ENCODE measurements at regions not wholly inside any gene's neighbourhood (a gene's known extent, or its start where the extent isn't known, plus 50 kb on each side); places are given as distances from the start of the nearest gene placed in this dataset.

GRCh38 chr3:76912841-76913383 is 127.0 kb upstream of the ROBO2 start:
- no peaks in the 10 kb centered on the region for H3K9me3 ChIP-seq (ENCODE audit: control insufficient read depth in 1 of 2, low read length in 2 of 2)
- H3K36me3 ChIP-seq (ENCODE audit: control insufficient read depth in 1 of 2, insufficient read depth in 2 of 2, low read length in 2 of 2), result no peaks in the 10 kb centered on the region
- no peak overlapping the region for H3K4me3 ChIP-seq (ENCODE audit: low read depth in 1 of 2, low read length in 2 of 2)
- H3K27me3 ChIP-seq (ENCODE audit: low read depth, low read length), result no peaks in the 10 kb centered on the region
- no peaks in the 10 kb centered on the region for H3K4me1 ChIP-seq (ENCODE audit: control insufficient read depth in 1 of 2, insufficient read depth in 2 of 2, low read length in 2 of 2)
- H3K27ac ChIP-seq (ENCODE audit: low read length), result no peak overlapping the region

- H3K9me3 ChIP-seq (ENCODE audit: control insufficient read depth in 1 of 2, low read length in 2 of 2), result no peaks in the 10 kb centered on the region
- no peaks in the 10 kb centered on the region for H3K27me3 ChIP-seq (ENCODE audit: low read depth, low read length)
- no peak overlapping the region for H3K4me3 ChIP-seq (ENCODE audit: low read depth in 1 of 2, low read length in 2 of 2)
- H3K36me3 ChIP-seq (ENCODE audit: control insufficient read depth in 1 of 2, insufficient read depth in 2 of 2, low read length in 2 of 2), result no peaks in the 10 kb centered on the region
- no peaks in the 10 kb centered on the region for H3K4me1 ChIP-seq (ENCODE audit: control insufficient read depth in 1 of 2, insufficient read depth in 2 of 2, low read length in 2 of 2)
- H3K27ac ChIP-seq (ENCODE audit: low read length), result no peak overlapping the region
Measured at GRCh38 chr3:76917436-76917835, 122.5 kb upstream of the ROBO2 start.

GRCh38 chr3:76920511-76920910 is 119.4 kb upstream of the ROBO2 start:
- Histone ChIP-seq H3K27me3 (ENCODE audit: low read depth, low read length) (no peaks in the 10 kb centered on the region), H3K4me3 (ENCODE audit: low read depth in 1 of 2, low read length in 2 of 2) (no peak overlapping the region), H3K9me3 (ENCODE audit: control insufficient read depth in 1 of 2, low read length in 2 of 2) (no peaks in the 10 kb centered on the region), H3K4me1 (ENCODE audit: control insufficient read depth in 1 of 2, insufficient read depth in 2 of 2, low read length in 2 of 2) (no peaks in the 10 kb centered on the region), H3K27ac (ENCODE audit: low read length) (no peak overlapping the region), H3K36me3 (ENCODE audit: control insufficient read depth in 1 of 2, insufficient read depth in 2 of 2, low read length in 2 of 2) (no peaks in the 10 kb centered on the region)

DNA sequence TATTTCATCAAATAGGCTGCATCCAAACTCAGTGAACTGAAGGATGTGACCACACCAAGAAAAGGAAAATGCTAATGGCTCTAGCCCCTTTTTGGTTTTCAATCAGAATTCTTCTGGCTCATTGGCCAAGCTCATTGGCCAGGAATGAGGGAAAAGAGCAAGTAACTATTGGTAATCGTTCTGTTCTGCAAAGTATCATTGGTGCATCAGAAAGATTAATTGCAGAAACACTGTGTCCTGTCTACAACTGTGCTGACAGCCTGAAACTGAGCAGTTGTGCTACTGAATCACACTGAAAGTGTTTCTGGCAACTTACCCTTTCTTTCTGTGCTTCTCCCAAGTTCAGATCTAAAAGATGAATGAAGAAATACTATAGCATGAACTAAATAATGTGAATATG is 116.4 kb upstream of the ROBO2 start:
- no peaks in the 10 kb centered on the region for H3K4me1 ChIP-seq (ENCODE audit: control insufficient read depth in 1 of 2, insufficient read depth in 2 of 2, low read length in 2 of 2)
- no peaks in the 10 kb centered on the region for H3K27me3 ChIP-seq (ENCODE audit: low read depth, low read length)
- H3K4me3 ChIP-seq (ENCODE audit: low read depth in 1 of 2, low read length in 2 of 2), result no peak overlapping the region
- H3K27ac ChIP-seq (ENCODE audit: low read length), result no peak overlapping the region
- H3K36me3 ChIP-seq (ENCODE audit: control insufficient read depth in 1 of 2, insufficient read depth in 2 of 2, low read length in 2 of 2), result no peaks in the 10 kb centered on the region
- no peaks in the 10 kb centered on the region for H3K9me3 ChIP-seq (ENCODE audit: control insufficient read depth in 1 of 2, low read length in 2 of 2)

DNA sequence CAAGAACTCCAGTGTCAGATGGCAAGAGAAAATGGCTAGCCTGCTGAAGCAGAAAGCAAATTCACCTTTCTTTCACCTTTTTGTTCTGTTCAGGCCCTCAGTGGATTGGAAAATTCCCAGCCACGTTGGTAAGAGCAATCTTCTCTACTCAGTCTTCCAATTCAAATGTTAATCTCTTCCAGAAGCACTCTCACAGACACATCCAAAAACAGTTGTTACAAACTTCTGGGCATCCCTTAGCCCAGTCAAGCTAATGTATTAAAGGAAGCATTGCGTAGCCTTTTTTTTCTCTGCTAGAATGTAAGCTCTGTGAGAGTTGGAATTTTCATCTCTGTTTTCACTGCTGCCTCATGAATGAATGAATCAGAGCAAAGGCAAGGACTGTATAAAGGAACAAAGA is 109.2 kb upstream of the ROBO2 start:
- H3K9me3 ChIP-seq (ENCODE audit: control insufficient read depth in 1 of 2, low read length in 2 of 2), result peaks cover 0 to 2% of the 10 kb centered on the region in 2 donors
- H3K27ac ChIP-seq (ENCODE audit: low read length), result no peak overlapping the region
- H3K27me3 ChIP-seq (ENCODE audit: low read depth, low read length), result no peaks in the 10 kb centered on the region
- H3K36me3 ChIP-seq (ENCODE audit: control insufficient read depth in 1 of 2, insufficient read depth in 2 of 2, low read length in 2 of 2), result no peaks in the 10 kb centered on the region
- no peaks in the 10 kb centered on the region for H3K4me1 ChIP-seq (ENCODE audit: control insufficient read depth in 1 of 2, insufficient read depth in 2 of 2, low read length in 2 of 2)
- no peak overlapping the region for H3K4me3 ChIP-seq (ENCODE audit: low read depth in 1 of 2, low read length in 2 of 2)

GRCh38 chr3:76933245-76933644 is 106.7 kb upstream of the ROBO2 start:
- H3K4me3 ChIP-seq (ENCODE audit: low read depth in 1 of 2, low read length in 2 of 2), result no peak overlapping the region
- H3K27me3 ChIP-seq (ENCODE audit: low read depth, low read length), result no peaks in the 10 kb centered on the region
- H3K36me3 ChIP-seq (ENCODE audit: control insufficient read depth in 1 of 2, insufficient read depth in 2 of 2, low read length in 2 of 2), result no peaks in the 10 kb centered on the region
- no peak overlapping the region for H3K27ac ChIP-seq (ENCODE audit: low read length)
- no peaks in the 10 kb centered on the region for H3K4me1 ChIP-seq (ENCODE audit: control insufficient read depth in 1 of 2, insufficient read depth in 2 of 2, low read length in 2 of 2)
- H3K9me3 ChIP-seq (ENCODE audit: control insufficient read depth in 1 of 2, low read length in 2 of 2), result peaks cover 0 to 2% of the 10 kb centered on the region in 2 donors

DNA sequence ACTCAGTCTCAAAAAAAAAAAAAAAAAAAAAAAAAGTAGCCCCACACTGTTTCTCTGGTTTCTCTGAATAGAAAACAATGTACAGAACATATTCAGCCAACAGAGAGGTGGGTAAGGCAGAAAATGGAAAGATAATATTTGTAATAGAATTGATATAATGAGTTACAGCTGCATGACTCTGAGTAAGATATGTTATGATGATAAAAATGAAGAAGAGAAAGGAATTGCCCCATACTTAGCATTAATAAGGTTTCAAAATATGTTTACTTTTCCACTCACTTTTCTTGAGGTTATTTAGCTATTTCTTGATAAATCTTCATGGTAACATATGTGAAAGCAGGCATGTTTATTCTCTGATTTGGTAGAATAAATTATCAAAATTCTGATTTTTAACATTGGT is 100.9 kb upstream of the ROBO2 start:
- Histone ChIP-seq H3K27me3 (ENCODE audit: low read depth, low read length) (no peaks in the 10 kb centered on the region), H3K9me3 (ENCODE audit: control insufficient read depth in 1 of 2, low read length in 2 of 2) (peaks cover 0 to 2% of the 10 kb centered on the region in 2 donors), H3K36me3 (ENCODE audit: control insufficient read depth in 1 of 2, insufficient read depth in 2 of 2, low read length in 2 of 2) (no peaks in the 10 kb centered on the region), H3K4me3 (ENCODE audit: low read depth in 1 of 2, low read length in 2 of 2) (no peak overlapping the region), H3K27ac (ENCODE audit: low read length) (no peak overlapping the region), H3K4me1 (ENCODE audit: control insufficient read depth in 1 of 2, insufficient read depth in 2 of 2, low read length in 2 of 2) (no peaks in the 10 kb centered on the region)

GRCh38 chr3:76940181-76940770 is 99.6 kb upstream of the ROBO2 start:
- no peaks in the 10 kb centered on the region for H3K4me1 ChIP-seq (ENCODE audit: control insufficient read depth in 1 of 2, insufficient read depth in 2 of 2, low read length in 2 of 2)
- no peaks in the 10 kb centered on the region for H3K36me3 ChIP-seq (ENCODE audit: control insufficient read depth in 1 of 2, insufficient read depth in 2 of 2, low read length in 2 of 2)
- no peaks in the 10 kb centered on the region for H3K27me3 ChIP-seq (ENCODE audit: low read depth, low read length)
- no peak overlapping the region for H3K4me3 ChIP-seq (ENCODE audit: low read depth in 1 of 2, low read length in 2 of 2)
- no peak overlapping the region for H3K27ac ChIP-seq (ENCODE audit: low read length)
- no peaks in the 10 kb centered on the region for H3K9me3 ChIP-seq (ENCODE audit: control insufficient read depth in 1 of 2, low read length in 2 of 2)

GRCh38 chr3:76941376-76941775 is 98.5 kb upstream of the ROBO2 start:
- Histone ChIP-seq H3K27ac (ENCODE audit: low read length) (no peak overlapping the region), H3K36me3 (ENCODE audit: control insufficient read depth in 1 of 2, insufficient read depth in 2 of 2, low read length in 2 of 2) (no peaks in the 10 kb centered on the region), H3K4me3 (ENCODE audit: low read depth in 1 of 2, low read length in 2 of 2) (no peak overlapping the region), H3K27me3 (ENCODE audit: low read depth, low read length) (no peaks in the 10 kb centered on the region), H3K9me3 (ENCODE audit: control insufficient read depth in 1 of 2, low read length in 2 of 2) (no peaks in the 10 kb centered on the region), H3K4me1 (ENCODE audit: control insufficient read depth in 1 of 2, insufficient read depth in 2 of 2, low read length in 2 of 2) (no peaks in the 10 kb centered on the region)

- Histone ChIP-seq H3K4me1 (ENCODE audit: control insufficient read depth in 1 of 2, insufficient read depth in 2 of 2, low read length in 2 of 2) (no peaks in the 10 kb centered on the region), H3K27ac (ENCODE audit: low read length) (no peak overlapping the region), H3K36me3 (ENCODE audit: control insufficient read depth in 1 of 2, insufficient read depth in 2 of 2, low read length in 2 of 2) (no peaks in the 10 kb centered on the region), H3K4me3 (ENCODE audit: low read depth in 1 of 2, low read length in 2 of 2) (no peak overlapping the region), H3K9me3 (ENCODE audit: control insufficient read depth in 1 of 2, low read length in 2 of 2) (no peaks in the 10 kb centered on the region), H3K27me3 (ENCODE audit: low read depth, low read length) (no peaks in the 10 kb centered on the region)
Measured at GRCh38 chr3:76942101-76942500, 97.8 kb upstream of the ROBO2 start.

DNA sequence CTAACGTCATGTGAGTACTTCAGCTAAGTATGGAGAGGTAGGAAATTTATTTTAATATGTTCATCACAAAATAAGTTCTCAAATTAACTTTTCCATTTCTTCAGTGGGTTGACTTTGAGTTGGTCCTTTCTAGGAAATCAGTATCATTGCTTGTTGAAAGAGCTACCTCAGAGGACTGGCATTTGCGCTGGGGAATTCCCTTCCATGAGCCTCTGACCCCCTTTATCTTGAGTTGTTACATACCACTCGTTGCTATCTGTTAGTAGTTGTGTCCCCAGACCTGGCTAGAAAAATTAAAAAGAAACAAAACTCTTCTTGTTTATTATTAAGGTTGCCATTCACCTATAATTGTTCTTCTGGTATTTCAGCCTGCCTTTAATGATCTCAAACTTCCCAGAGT is 96.8 kb upstream of the ROBO2 start:
- Histone ChIP-seq H3K36me3 (ENCODE audit: control insufficient read depth in 1 of 2, insufficient read depth in 2 of 2, low read length in 2 of 2) (no peaks in the 10 kb centered on the region), H3K27me3 (ENCODE audit: low read depth, low read length) (no peaks in the 10 kb centered on the region), H3K27ac (ENCODE audit: low read length) (no peak overlapping the region), H3K4me1 (ENCODE audit: control insufficient read depth in 1 of 2, insufficient read depth in 2 of 2, low read length in 2 of 2) (no peaks in the 10 kb centered on the region), H3K4me3 (ENCODE audit: low read depth in 1 of 2, low read length in 2 of 2) (no peak overlapping the region), H3K9me3 (ENCODE audit: control insufficient read depth in 1 of 2, low read length in 2 of 2) (no peaks in the 10 kb centered on the region)

DNA sequence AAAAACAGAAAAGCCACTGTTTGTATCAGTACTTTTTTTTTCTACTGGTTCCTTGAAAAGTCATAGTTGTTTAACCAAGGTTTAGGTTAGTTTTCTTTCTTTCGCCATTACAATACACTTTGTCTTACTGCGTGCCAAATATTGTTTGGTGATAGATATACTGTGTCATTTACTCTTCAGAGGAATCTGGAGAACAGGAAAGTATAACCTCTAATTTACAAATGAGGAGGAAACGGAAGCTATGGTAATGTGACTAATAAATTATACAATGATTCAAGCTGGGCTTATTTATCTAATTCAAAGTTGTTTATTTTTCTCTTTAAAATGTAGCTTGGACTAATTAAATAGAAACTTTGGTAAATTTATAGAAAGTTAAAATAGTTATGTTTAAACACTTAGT is 96.2 kb upstream of the ROBO2 start:
- Histone ChIP-seq H3K4me1 (ENCODE audit: control insufficient read depth in 1 of 2, insufficient read depth in 2 of 2, low read length in 2 of 2) (no peaks in the 10 kb centered on the region), H3K27me3 (ENCODE audit: low read depth, low read length) (no peaks in the 10 kb centered on the region), H3K4me3 (ENCODE audit: low read depth in 1 of 2, low read length in 2 of 2) (no peak overlapping the region), H3K9me3 (ENCODE audit: control insufficient read depth in 1 of 2, low read length in 2 of 2) (no peaks in the 10 kb centered on the region), H3K36me3 (ENCODE audit: control insufficient read depth in 1 of 2, insufficient read depth in 2 of 2, low read length in 2 of 2) (no peaks in the 10 kb centered on the region), H3K27ac (ENCODE audit: low read length) (no peak overlapping the region)
